GM12892 (cell line): ENCODE measurements at regions not wholly inside any gene's neighbourhood (a gene's known extent, or its start where the extent isn't known, plus 50 kb on each side); places are given as distances from the start of the nearest gene placed in this dataset.

Source experiments
- DNase-seq: peaks from one replicate; pipeline ENCODE4 v3.0.0; 2011; ENCODE audit not compliant: insufficient read length
- FAIRE-seq: peaks from 2 replicates; lab custom pipeline; 2011; peaks lifted over from hg19 to GRCh38; lab: Jason Lieb, UNC
- POLR2A ChIP-seq: IDR thresholded peaks from 2 replicates; pipeline ENCODE4 v1.6.1; 2011; ENCODE audit warnings: low read depth, low read length, control low read depth
- POLR2AphosphoS5 ChIP-seq: IDR thresholded peaks from 2 replicates; pipeline ENCODE4 v1.6.1; 2011; ENCODE audit warnings: low read depth, low read length, control low read depth
- TAF1 ChIP-seq: IDR thresholded peaks from 2 replicates; pipeline ENCODE4 v1.6.1; 2011; ENCODE audit warnings: low read depth, mild to moderate bottlenecking, control low read depth, low read length, borderline replicate concordance

- DNase-seq (peak; percentile 12), FAIRE-seq (peak; percentile 92)
- TF ChIP-seq POLR2AphosphoS5: no peak
- TF ChIP-seq POLR2A: no peak
- TF ChIP-seq TAF1: no peak
These were observed 101.5 kb upstream of the MARCKS start for GRCh38 chr6:113755449-113756289.

- DNase-seq: no peak
- peak; percentile 56 for FAIRE-seq
- TF ChIP-seq TAF1 (no peak), POLR2AphosphoS5 (no peak), POLR2A (no peak)
These were observed 100.9 kb upstream of the MARCKS start for GRCh38 chr6:113756290-113756665.

DNA sequence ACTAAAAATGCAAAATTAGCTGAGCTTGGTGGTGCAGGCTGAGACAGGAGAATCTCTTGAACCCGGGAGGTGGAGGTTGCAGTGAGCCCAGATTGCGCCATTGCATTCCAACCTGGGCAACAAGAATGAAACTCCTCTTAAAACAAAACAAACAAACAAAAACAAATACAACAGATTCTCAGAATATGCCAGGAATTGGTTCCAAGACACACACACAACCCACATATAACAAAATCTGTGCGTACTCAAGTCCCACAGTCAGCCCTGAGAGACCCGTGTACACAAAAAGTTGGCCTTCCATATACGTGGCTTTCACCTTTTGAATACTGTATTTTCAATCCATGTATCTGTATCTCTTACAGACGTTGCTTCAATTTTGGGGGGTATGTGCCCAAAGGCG, 98.9 kb upstream of the MARCKS start:
- FAIRE-seq: no peak
- no peak for TF ChIP-seq TAF1
- TF ChIP-seq POLR2AphosphoS5: no peak
- TF ChIP-seq POLR2A: no peak
- no peak for DNase-seq

DNA sequence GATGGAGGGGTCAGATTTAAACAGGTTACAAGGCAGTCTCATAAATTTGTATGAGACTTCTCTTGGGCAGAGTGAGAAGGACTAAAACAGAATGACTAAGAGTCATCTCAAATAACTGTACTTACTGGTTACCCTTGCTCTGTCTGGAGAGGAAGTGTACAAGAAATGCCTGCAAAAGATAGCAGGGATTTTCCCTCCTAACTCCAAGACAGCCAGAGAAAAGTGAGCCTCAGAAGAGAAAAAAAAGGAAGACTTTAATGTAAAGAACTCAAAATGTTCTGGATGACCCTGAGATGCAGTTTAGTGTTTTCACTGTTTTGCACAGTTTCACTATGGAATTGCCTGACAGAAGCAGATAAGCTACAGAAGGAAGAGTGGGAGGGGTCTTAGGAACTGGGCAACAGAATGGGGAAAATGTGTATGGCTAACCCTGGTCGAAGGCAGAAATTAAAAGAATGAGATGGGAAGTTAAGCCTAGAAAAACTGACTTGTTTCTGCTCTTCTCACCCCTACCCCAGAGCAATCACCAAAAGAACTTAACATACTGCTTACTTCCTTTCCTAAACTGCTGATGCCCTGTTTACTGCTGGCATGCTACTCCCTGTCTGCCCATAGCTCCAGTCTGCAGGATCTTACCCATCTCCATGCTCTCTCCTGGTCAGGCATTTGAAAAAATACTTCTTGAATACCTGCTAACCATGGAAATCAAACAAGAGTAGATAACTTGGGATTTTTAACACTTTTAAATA, 98.1 kb upstream of the MARCKS start:
- FAIRE-seq (peak; percentile 62), DNase-seq (no peak)
- TF ChIP-seq POLR2A: no peak
- no peak for TF ChIP-seq TAF1

DNA sequence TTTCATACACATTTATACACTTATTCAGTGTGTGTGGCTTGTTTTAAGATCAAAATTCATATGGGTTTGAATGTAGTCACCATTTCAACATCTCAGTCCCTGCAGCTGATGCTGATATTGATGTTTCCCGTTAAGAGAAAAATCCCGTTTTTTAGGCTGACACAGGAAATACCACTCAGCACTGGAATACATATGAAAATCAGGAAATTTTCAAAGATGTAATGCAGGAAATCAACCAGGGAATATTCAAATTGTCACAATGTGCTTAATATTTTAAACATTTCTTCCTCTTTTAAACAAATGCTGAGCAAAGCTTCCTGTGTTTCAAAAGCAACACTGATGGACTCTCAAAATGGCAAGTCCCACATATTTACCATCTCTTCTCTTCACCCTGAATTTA, 94.5 kb upstream of the MARCKS start:
- TF ChIP-seq POLR2A (no peak), TAF1 (no peak), POLR2AphosphoS5 (no peak)
- peak; percentile 40 for FAIRE-seq
- no peak for DNase-seq

DNA sequence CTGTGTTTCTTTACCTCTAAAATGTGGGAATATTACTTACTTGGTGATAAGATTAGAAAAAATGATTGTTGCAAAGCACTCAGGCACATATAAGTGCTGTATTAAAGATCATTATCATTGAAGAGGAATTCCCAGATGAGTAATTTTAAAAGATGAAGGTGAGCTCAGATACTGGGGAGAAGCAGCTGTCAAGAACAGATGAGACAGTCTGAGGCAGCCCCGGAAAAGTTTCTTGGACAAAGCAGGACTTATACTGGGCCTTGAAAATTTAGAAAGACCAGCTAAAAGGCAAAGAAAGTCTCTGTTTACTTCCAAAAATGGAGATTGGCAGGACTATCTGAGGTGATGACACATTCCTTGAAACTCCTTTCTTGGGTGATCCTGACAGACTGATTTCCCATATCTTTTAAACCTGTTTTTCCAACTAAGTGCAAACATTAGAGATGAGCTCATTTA, 93.8 kb upstream of the MARCKS start:
- peak; percentile 70 for FAIRE-seq
- TF ChIP-seq POLR2AphosphoS5: no peak
- TF ChIP-seq TAF1: no peak
- TF ChIP-seq POLR2A: no peak
- no peak for DNase-seq

DNA sequence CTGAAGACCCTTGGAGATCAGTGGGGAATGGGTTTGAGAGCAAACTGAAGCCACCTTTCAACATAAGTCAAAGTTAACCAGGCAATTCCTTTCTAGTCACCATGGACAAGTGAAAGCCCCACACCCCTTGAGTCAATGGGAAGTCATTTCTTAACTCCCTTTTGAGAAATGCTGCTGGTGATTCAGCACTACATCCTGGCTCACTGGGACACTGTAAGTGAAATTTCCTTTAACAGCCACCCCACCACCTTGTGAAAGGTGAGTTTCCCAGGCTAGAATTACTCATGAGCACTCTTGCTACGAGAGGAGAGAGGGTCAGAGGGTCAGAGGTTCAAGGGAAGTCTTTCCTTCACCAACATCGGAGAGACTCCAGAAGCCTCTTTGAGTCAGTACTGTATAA, 93.3 kb upstream of the MARCKS start:
- TF ChIP-seq TAF1: no peak
- TF ChIP-seq POLR2A: no peak; the same call in 1 of the 2 replicates
- TF ChIP-seq POLR2AphosphoS5: no peak
- FAIRE-seq (peak; percentile 88), DNase-seq (peak; percentile 15)

- DNase-seq: no peak
- no peak for FAIRE-seq
- TF ChIP-seq POLR2A: no peak
- TF ChIP-seq TAF1: no peak
- TF ChIP-seq POLR2AphosphoS5: no peak
These were observed 91.2 kb upstream of the MARCKS start for GRCh38 chr6:113765909-113766308.

DNA sequence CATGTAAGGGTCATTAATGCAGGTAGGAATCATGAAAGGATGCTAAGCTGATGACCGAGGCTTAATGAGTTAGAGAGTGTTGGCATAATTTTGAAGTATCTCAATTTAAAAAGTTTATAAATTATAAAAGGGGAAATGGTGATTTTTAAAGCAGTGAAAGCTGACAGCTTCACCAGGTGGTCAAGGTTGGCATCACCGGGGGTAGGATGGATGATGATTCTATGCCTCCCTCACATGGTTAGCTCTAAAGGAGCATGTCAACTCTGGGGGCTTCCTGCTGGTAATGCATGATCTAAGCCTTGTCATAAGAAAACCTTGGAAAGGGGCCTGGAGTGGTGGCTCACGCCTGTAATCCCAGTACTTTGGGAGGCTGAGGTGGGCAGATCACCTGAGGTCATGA, 89.2 kb upstream of the MARCKS start:
- TF ChIP-seq TAF1 (no peak), POLR2A (no peak)
- FAIRE-seq (no peak), DNase-seq (no peak)

DNA sequence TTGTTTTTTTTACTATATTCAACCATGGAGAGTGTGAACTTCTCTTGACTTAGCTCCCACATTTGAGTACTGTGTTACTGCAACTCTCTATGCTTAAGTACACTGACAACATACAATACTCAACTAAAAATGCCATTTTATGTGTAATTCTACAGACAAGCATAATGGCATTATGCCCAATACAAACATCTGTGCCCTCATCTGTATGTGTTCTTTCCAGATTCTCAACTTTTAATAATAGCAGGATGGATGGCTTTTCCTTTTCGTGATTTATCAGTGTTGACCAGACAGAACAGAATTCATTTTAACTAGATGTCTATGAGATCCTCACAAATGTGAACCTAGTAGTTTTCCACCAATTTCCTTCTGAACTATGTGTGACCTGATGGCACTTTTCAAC, 84.2 kb upstream of the MARCKS start:
- FAIRE-seq (no peak), DNase-seq (no peak)
- TF ChIP-seq TAF1: no peak
- TF ChIP-seq POLR2AphosphoS5: no peak
- TF ChIP-seq POLR2A: no peak

DNA sequence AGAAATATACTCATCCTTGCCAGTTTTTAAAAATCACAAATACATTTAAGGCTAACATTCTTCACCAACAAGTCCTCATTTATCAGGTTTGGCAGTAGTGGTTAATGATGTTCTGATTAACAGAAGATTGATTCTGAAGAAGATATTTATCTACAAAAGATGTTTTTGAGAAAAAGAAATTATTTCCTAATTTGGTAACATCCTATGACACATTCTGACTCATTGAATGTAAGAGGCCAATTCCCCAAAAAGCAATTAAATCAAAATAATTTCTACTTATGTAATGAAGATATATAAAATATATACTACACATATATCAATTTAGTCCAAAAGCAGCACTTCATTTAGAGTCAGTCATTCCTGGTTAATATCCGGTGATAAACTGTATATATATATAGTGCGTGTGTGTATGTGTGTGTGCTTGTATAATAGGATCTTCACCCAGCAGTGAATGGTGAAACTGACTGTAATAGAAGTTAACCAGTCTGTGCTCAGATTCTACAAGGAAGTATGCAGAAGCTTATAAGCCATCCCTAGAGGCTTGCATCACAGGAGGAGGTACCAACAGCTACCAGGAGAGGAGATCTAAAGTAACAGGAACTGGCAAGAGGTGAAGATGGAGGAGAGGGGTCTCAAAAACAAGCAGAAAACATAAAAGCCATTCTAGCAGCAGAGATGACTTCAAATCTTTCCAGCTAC, 82.9 kb upstream of the MARCKS start:
- DNase-seq: no peak

DNA sequence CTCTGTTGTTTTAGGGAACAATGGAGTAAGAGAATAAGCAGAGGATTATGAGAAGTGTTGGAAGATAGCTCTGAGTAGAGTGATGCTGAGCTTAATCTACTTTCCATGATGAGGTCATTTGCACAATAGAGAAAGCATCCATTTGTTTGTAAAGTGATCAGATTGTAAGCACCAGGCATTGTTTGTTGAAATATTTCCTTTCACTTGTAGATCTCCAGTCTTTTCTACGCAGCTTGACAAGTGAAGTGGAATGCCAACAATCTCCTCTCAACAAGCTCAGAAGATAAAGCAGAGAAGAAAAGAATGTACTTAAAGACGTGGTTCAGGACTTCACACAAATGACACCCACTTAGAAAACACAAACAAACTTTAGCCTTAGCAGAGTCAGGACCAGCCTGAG, 80.1 kb upstream of the MARCKS start:
- DNase-seq (no peak), FAIRE-seq (no peak)
- no peak for TF ChIP-seq POLR2A
- TF ChIP-seq TAF1: no peak
- TF ChIP-seq POLR2AphosphoS5: no peak

More for the DNA sequence above, 82.9 kb upstream of the MARCKS start:
- no peak for TF ChIP-seq POLR2AphosphoS5
- no peak for TF ChIP-seq POLR2A
- TF ChIP-seq TAF1: no peak
- no peak for FAIRE-seq
